ENCODE measurements at regions not wholly inside any gene's neighbourhood (a gene's known extent, or its start where the extent isn't known, plus 50 kb on each side); places are given as distances from the start of the nearest gene placed in this dataset.

- TF ChIP-seq, protein P1, sequence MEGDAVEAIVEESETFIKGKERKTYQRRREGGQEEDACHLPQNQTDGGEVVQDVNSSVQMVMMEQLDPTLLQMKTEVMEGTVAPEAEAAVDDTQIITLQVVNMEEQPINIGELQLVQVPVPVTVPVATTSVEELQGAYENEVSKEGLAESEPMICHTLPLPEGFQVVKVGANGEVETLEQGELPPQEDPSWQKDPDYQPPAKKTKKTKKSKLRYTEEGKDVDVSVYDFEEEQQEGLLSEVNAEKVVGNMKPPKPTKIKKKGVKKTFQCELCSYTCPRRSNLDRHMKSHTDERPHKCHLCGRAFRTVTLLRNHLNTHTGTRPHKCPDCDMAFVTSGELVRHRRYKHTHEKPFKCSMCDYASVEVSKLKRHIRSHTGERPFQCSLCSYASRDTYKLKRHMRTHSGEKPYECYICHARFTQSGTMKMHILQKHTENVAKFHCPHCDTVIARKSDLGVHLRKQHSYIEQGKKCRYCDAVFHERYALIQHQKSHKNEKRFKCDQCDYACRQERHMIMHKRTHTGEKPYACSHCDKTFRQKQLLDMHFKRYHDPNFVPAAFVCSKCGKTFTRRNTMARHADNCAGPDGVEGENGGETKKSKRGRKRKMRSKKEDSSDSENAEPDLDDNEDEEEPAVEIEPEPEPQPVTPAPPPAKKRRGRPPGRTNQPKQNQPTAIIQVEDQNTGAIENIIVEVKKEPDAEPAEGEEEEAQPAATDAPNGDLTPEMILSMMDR (IDR thresholded peaks at IDR 0.05; ENCODE audit: insufficient read depth, low read length, poor library complexity, severe bottlenecking): no peak
- no peak for TF ChIP-seq EZH2phosphoT487 (conservative IDR thresholded peaks at IDR 0.05; ENCODE audit: low read length)
Observed at GRCh38 chr2:217740178-217740577, 262.6 kb downstream of the TNS1 start.

Data from SU-DHL-6 (cell line).